ENCODE measurements at regions not wholly inside any gene's neighbourhood (a gene's known extent, or its start where the extent isn't known, plus 50 kb on each side); places are given as distances from the start of the nearest gene placed in this dataset.
"Not testable (repeated sequence)": the region's sequence is repeated elsewhere in the genome, so short reads cannot be mapped to it uniquely, and the experiment has no call there.

GRCh38 chr10:107517811-107518210 lies 353.3 kb upstream of the SORCS1 start:
- no peak overlapping the region for H3K9ac ChIP-seq (ENCODE audit: low read length)
- H3K79me2 ChIP-seq (ENCODE audit: insufficient read depth, low read length): no peaks in the 10 kb centered on the region
- TF ChIP-seq SP1 (IDR thresholded peaks at IDR 0.05; ENCODE audit: low read depth) (no peak), FOSL1 (IDR thresholded peaks at IDR 0.05; ENCODE audit: low read depth) (no peak), JUND (IDR thresholded peaks at IDR 0.05) (no peak), YY1 (IDR thresholded peaks at IDR 0.05; ENCODE audit: extremely low read depth, insufficient replicate concordance, low read depth, low read length) (no peak)
- ATAC-seq (no peak), DNase-seq (ENCODE audit: low read depth, low spot score) (no peak)
- no peaks in the 10 kb centered on the region for H3K36me3 ChIP-seq (ENCODE audit: control insufficient read depth in 1 of 2, insufficient read depth in 2 of 2, low read length in 2 of 2)
- H4K20me1 ChIP-seq (ENCODE audit: insufficient read depth): no peaks in the 10 kb centered on the region
- POLR2A ChIA-PET: no interaction called here
- no TSS peak for BruUV-seq (replicated peaks)
- H3K4me2 ChIP-seq (ENCODE audit: low read length): no peak overlapping the region
- peaks cover 28 to 45% of the 10 kb centered on the region in 2 experiments; a peak in 3 of 4 replicates for H3K9me3 ChIP-seq (ENCODE audit: control insufficient read depth in 1 of 2, insufficient read depth in 1 of 2, low read depth in 1 of 2, low read length in 2 of 2)
- no peaks in the 10 kb centered on the region for H3K4me1 ChIP-seq (ENCODE audit: control insufficient read depth in 1 of 2, insufficient read depth in 2 of 2, low read length in 2 of 2)
- H2AFZ ChIP-seq (ENCODE audit: low read depth, low read length, poor library complexity, severe bottlenecking): no peak overlapping the region
- CTCF ChIA-PET: no interaction called here
- H3K9me2 ChIP-seq (ENCODE audit: insufficient read depth): no peaks in the 10 kb centered on the region
- H3K27ac ChIP-seq (ENCODE audit: low read depth, low read length): no peak overlapping the region
- no peak overlapping the region for H3K4me3 ChIP-seq (replicated peaks in 1 of 2; ENCODE audit: low read depth in 1 of 2, low read length in 2 of 2)
- no peaks in the 10 kb centered on the region for H3K27me3 ChIP-seq (ENCODE audit: insufficient read depth, low read length)
- RAD21 ChIA-PET (ENCODE audit: low non-redundant PET in 1 of 2, low total read pairs in 2 of 2, uncharacterized antibody in 2 of 2, unreplicated experiment in 2 of 2): no interaction called here
- intact Hi-C loops (cut with micrococcal nuclease): no loop called here

GRCh38 chr10:107516349-107516748 lies 351.8 kb upstream of the SORCS1 start:
- Histone ChIP-seq H3K27ac (ENCODE audit: low read depth, low read length) (no peak overlapping the region), H3K36me3 (ENCODE audit: control insufficient read depth in 1 of 2, insufficient read depth in 2 of 2, low read length in 2 of 2) (no peaks in the 10 kb centered on the region), H3K27me3 (ENCODE audit: insufficient read depth, low read length) (no peaks in the 10 kb centered on the region), H2AFZ (ENCODE audit: low read depth, low read length, poor library complexity, severe bottlenecking) (no peak overlapping the region), H3K4me1 (ENCODE audit: control insufficient read depth in 1 of 2, insufficient read depth in 2 of 2, low read length in 2 of 2) (no peaks in the 10 kb centered on the region), H3K79me2 (ENCODE audit: insufficient read depth, low read length) (no peaks in the 10 kb centered on the region), H3K9ac (ENCODE audit: low read length) (no peak overlapping the region), H3K9me3 (ENCODE audit: control insufficient read depth in 1 of 2, insufficient read depth in 1 of 2, low read depth in 1 of 2, low read length in 2 of 2) (peaks cover 26 to 50% of the 10 kb centered on the region in 2 experiments; a peak in 3 of 4 replicates), H3K4me2 (ENCODE audit: low read length) (no peak overlapping the region), H3K4me3 (replicated peaks in 1 of 2; ENCODE audit: low read depth in 1 of 2, low read length in 2 of 2) (no peak overlapping the region), H4K20me1 (ENCODE audit: insufficient read depth) (no peaks in the 10 kb centered on the region), H3K9me2 (ENCODE audit: insufficient read depth) (no peaks in the 10 kb centered on the region)
- ChIA-PET POLR2A (no interaction called here), CTCF (no interaction called here), RAD21 (ENCODE audit: low non-redundant PET in 1 of 2, low total read pairs in 2 of 2, uncharacterized antibody in 2 of 2, unreplicated experiment in 2 of 2) (no interaction called here)
- BruUV-seq (replicated peaks): no TSS peak
- TF ChIP-seq EZH2 (IDR thresholded peaks at IDR 0.05) (no peak), TCF7L2 (IDR thresholded peaks at IDR 0.05; ENCODE audit: borderline replicate concordance, extremely low read depth, insufficient read depth, insufficient read length) (no peak), ATF3 (IDR thresholded peaks at IDR 0.05) (no peak), SP1 (IDR thresholded peaks at IDR 0.05; ENCODE audit: low read depth) (no peak), SRF (IDR thresholded peaks at IDR 0.05; ENCODE audit: low read depth) (no peak), ZNF274 (IDR thresholded peaks at IDR 0.05; ENCODE audit: low read depth, low read length) (no peak), YY1 (IDR thresholded peaks at IDR 0.05; ENCODE audit: extremely low read depth, insufficient replicate concordance, low read depth, low read length) (no peak), CBX3 (IDR thresholded peaks at IDR 0.05; ENCODE audit: low read depth) (no peak), RAD21 (IDR thresholded peaks at IDR 0.05; ENCODE audit: low read depth) (no peak), CEBPB (IDR thresholded peaks at IDR 0.05; ENCODE audit: low read depth) (no peak)
- no peak for ATAC-seq
- intact Hi-C loops (cut with micrococcal nuclease): no loop called here
- DNase-seq (ENCODE audit: low read depth, low spot score): no peak

- RAD21 ChIA-PET (ENCODE audit: low non-redundant PET in 1 of 2, low total read pairs in 2 of 2, uncharacterized antibody in 2 of 2, unreplicated experiment in 2 of 2); DNase-seq (ENCODE audit: low read depth, low spot score); H3K9ac ChIP-seq (ENCODE audit: low read length); H3K4me1 ChIP-seq (ENCODE audit: control insufficient read depth in 1 of 2, insufficient read depth in 2 of 2, low read length in 2 of 2); H3K4me3 ChIP-seq (replicated peaks in 1 of 2; ENCODE audit: low read depth in 1 of 2, low read length in 2 of 2); BruUV-seq (replicated peaks); H3K9me2 ChIP-seq (ENCODE audit: insufficient read depth); H3K79me2 ChIP-seq (ENCODE audit: insufficient read depth, low read length); CTCF ChIA-PET; H3K36me3 ChIP-seq (ENCODE audit: control insufficient read depth in 1 of 2, insufficient read depth in 2 of 2, low read length in 2 of 2); H3K27ac ChIP-seq (ENCODE audit: low read depth, low read length); ATAC-seq; H2AFZ ChIP-seq (ENCODE audit: low read depth, low read length, poor library complexity, severe bottlenecking); H3K4me2 ChIP-seq (ENCODE audit: low read length); H4K20me1 ChIP-seq (ENCODE audit: insufficient read depth); intact Hi-C loops (cut with micrococcal nuclease); H3K27me3 ChIP-seq (ENCODE audit: insufficient read depth, low read length); POLR2A ChIA-PET: not testable (repeated sequence)
- H3K9me3 ChIP-seq (ENCODE audit: control insufficient read depth in 1 of 2, insufficient read depth in 1 of 2, low read depth in 1 of 2, low read length in 2 of 2): peaks cover 53 to 56% of the 10 kb centered on the region in 2 experiments; a peak in 2 of 4 replicates
Measured at GRCh38 chr10:107504011-107504410, 339.5 kb upstream of the SORCS1 start.

Data from HCT116 (cell line).